GM12892 (cell line): ENCODE measurements at regions not wholly inside any gene's neighbourhood (a gene's known extent, or its start where the extent isn't known, plus 50 kb on each side); places are given as distances from the start of the nearest gene placed in this dataset.

Source experiments
- DNase-seq: peaks from one replicate; pipeline ENCODE4 v3.0.0; 2011; ENCODE audit not compliant: insufficient read length
- FAIRE-seq: peaks from 2 replicates; lab custom pipeline; 2011; peaks lifted over from hg19 to GRCh38; lab: Jason Lieb, UNC
- POLR2A ChIP-seq: IDR thresholded peaks from 2 replicates; pipeline ENCODE4 v1.6.1; 2011; ENCODE audit warnings: low read depth, low read length, control low read depth
- POLR2AphosphoS5 ChIP-seq: IDR thresholded peaks from 2 replicates; pipeline ENCODE4 v1.6.1; 2011; ENCODE audit warnings: low read depth, low read length, control low read depth
- TAF1 ChIP-seq: IDR thresholded peaks from 2 replicates; pipeline ENCODE4 v1.6.1; 2011; ENCODE audit warnings: low read depth, mild to moderate bottlenecking, control low read depth, low read length, borderline replicate concordance

DNA sequence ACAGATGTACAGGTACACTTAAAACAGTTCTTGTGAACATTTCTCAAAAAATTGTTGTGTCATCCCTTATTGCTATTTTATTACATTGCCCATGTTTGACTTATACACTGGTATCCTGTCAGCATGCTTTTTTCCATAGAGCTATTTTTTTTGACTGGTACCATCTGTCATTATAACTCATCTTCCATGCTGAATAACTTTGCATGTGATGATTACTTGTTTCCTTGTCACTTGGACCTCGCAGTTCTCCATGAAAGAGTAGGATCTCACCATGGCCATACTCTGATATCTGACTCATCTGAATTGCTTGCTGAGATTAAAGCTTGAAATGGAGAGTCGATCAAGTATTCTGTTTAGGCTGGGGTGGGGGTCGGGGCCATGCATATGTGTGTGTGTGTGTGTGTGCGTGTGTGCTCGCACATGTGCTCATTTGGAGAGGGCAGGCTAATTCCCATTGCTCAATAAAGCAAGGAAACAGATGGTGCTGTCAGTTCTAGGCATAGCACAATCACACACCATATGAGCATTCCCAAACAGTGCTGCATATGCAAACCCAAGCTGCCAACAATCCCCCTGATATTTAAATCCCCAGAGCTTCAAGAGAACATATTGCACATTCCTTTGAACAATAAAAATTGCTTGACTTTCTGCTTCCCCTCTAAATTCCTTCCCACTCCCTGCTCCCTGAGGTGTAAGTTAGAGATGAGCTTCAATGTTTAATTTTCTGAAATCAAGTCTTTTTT, 62.9 kb downstream of the NHLRC3 start:
- FAIRE-seq (no peak), DNase-seq (no peak)
- no peak for TF ChIP-seq POLR2A
- no peak for TF ChIP-seq POLR2AphosphoS5
- TF ChIP-seq TAF1 = no peak

DNA sequence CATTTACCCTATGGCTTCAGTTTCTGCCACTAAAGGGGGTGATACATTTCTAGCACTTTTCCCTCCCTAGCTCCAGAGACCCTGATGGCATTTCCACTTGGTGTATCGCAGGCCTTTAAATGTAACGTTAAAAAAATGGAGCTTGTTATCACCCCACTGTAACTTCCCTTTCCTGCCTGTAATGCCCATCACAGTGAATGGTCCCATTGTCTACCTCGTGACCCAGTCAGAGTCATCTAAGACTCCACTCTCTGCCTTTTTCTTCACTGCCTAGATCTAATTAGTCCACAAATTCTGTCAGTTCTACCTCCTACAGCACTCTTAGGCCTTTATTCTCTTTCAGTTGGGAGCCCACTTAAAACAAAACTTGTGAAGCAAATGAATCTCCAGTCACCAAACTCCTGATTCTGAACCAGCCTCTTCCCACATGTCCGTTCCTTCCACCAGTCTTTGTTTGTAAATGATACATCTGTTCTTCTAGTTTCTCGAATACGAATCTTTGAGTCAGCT, 64.8 kb downstream of the NHLRC3 start:
- no peak for TF ChIP-seq POLR2AphosphoS5
- TF ChIP-seq TAF1 = no peak
- no peak for TF ChIP-seq POLR2A
- FAIRE-seq (no peak), DNase-seq (no peak)

DNA sequence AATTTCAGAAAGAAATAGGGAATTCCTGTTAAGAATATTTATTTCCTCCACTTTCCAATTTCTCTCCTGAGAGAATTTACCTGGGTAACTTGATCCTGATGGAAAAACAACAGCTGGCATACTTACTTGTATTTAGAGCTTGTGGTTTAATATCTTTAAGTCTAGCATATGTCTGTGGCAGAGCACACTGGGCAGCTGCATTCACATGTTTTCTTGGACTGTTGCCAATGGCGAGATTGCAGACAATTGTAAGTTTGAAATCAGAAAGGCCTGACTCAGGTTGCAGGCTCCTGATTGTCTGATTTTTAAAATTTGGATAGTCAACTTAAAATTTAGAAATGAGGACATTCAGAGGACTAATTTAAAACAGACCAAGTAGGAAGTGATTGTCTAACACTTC, 66.9 kb downstream of the NHLRC3 start:
- TF ChIP-seq POLR2A (no peak), POLR2AphosphoS5 (no peak), TAF1 (no peak)
- no peak for DNase-seq
- no peak for FAIRE-seq

DNA sequence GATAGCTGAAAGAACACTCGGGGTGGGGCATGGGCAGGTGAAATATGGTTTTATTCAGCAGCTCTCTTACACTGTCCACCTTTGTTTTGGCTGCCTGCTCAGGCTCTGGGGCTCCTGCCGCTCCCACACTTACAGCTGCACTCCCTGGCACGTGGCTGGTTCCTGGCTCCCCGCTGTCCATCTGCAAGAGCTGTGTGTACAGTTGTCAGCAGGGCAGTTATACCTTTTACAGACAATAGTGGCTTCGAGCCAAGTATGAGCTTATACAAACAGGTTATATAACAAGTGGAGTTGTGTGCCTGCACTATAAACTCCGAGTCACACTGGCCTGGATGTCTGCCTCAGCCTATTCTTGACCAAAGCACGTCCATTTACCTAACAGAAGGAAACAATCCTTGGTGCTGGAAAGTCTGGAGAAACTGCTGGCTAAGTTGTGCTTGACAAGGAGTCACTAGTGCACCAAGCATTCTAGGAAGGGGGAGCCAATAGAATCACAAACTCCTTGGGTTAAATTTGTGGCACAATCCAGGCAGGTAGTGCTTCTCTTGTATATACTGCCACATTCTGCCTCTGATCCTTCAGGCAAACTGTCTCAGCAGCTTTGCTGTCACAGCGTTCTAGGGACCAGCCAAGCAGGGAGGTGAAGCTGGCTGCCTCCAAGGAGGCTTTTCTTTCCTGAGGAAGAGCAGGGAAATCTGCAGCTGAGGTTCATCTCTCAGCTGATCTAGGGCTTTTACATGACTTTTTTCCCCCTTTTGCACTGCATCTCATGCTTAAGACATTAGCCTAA, 68.2 kb downstream of the NHLRC3 start:
- FAIRE-seq (peak; percentile 9), DNase-seq (no peak)
- TF ChIP-seq POLR2A (no peak), TAF1 (no peak), POLR2AphosphoS5 (no peak)

DNA sequence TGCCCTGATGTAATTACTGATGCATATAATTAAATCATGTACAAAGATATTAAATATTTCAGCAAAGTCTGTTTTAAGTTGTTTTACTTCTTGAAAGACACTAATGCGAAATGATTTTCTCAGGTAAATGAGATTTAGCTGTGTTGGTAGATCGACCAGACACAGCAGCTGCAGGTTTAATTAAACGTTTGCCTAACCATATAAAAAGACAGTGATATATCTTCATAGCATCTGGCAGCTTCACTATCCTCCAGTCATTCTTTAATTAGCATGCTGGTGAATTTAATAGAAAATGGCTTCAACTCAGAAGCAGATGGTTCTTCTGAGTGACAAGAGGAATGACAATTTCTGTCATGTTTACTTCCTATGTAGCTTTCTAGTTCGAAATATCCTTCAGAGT, 69.3 kb downstream of the NHLRC3 start:
- no peak for DNase-seq
- TF ChIP-seq POLR2A = no peak
- TF ChIP-seq TAF1 = no peak
- FAIRE-seq = no peak

DNA sequence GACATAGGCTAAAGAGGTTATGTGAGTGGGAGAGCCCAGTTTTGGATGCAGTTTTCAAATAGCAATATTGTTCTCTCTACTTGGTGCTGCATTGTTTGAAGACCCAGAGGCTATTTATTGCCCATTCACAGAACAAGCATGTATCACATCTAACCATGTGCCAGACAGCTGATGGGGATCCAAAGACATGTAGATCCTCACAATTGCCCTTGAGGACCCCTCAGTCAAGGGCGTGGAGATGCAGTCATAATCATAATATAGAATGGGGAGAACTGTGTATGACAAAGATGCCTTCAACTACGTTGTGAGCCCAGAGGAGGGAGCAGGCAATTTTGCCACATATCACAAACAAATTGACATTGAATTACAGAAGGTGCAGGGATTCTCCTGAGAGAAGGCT, 70.5 kb downstream of the NHLRC3 start:
- TF ChIP-seq POLR2A (no peak), POLR2AphosphoS5 (no peak), TAF1 (no peak)
- DNase-seq = no peak
- no peak for FAIRE-seq

DNA sequence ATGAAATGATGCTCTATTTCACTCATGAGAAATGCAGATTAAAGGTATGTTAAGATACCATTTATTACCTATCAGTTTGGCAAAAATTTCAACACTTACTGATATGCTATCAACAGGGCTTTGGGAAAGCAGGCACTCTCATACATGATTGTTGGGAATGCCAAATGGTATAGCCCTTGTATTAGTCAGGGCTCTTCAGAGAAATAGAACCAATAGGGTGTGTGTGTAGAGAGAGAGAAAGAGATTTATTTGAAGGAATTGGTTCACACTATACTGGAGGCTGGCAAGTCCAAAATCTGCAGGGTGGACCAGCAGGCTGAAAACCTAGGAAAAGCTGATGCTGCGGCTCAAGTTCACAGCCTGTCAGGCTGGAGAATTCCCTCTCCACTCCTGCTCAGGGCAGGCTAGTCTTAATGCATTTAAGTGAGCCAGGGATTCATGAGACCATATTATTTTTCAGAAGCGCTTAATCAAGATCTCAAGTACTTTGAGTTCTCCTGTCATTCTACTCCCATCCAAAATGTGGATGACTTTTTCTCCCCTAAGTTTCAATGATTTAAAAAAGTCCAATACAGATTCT, 72.4 kb downstream of the NHLRC3 start:
- TF ChIP-seq POLR2A (no peak), POLR2AphosphoS5 (no peak), TAF1 (no peak)
- DNase-seq = no peak

DNA sequence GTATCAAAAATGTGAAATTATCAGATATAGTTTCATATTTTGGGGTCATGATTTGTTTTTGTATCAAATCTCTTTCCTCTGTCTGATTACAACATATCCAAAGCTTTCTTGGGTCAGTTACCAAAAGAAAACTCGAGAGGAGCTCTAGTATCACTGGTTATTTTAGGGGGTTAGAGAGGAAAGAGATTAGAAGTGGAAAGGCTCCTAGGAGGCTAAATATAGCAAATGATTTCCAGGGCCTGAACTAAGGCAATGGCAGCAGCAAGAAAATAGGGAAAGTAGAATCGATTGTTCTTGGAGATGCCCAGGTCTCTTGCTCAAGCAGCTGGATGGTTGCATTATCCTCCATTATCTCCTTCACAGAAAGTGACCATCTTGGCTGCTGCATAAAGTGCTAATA, 72.9 kb downstream of the NHLRC3 start:
- TF ChIP-seq TAF1 (no peak), POLR2A (no peak), POLR2AphosphoS5 (no peak)

More for the DNA sequence above, 72.4 kb downstream of the NHLRC3 start:
- FAIRE-seq = no peak

DNA sequence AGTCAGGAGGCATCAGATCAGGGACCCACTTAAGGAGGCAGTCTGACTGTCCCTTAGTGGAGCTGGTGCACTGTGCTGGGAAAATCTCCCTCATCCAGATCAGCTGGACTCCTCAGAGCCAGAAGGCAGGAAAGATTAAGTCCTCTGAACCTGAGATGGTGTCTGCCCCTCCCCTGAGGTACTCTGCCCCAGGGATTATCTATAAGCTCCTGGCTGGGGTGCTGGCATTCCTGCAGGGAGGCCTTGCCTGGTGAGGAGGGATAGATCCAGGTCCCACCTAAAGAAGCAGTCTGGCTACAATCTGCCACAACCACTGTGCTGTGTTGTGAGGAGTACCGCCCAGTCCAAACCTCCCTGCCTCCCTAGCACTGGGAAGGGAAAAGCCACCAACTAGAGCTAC, 81.2 kb downstream of the NHLRC3 start:
- DNase-seq (no peak), FAIRE-seq (no peak)
- TF ChIP-seq POLR2AphosphoS5 = no peak
- no peak for TF ChIP-seq POLR2A
- TF ChIP-seq TAF1 = no peak

More for the DNA sequence above, 72.9 kb downstream of the NHLRC3 start:
- DNase-seq (no peak), FAIRE-seq (no peak)

DNA sequence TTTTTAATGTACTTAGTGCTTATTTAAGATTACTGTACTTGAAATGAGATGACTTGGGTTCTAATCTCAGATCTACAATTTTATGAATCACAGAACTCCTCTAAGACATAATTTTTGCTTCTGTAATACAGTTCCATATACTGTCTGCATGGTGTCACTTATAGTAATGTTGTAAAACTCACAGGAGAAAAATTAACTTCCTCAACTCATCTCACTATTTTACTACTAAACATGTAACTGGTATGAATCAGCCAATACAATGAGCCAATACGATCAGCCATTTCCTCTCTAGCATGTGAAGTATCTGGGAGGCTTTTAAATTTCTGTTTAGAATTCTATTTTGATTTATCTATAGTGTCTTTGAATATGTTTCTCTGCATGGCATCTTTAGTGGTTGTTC, 85.3 kb downstream of the NHLRC3 start:
- TF ChIP-seq POLR2A (no peak), POLR2AphosphoS5 (no peak), TAF1 (no peak)
- FAIRE-seq (no peak), DNase-seq (no peak)

DNA sequence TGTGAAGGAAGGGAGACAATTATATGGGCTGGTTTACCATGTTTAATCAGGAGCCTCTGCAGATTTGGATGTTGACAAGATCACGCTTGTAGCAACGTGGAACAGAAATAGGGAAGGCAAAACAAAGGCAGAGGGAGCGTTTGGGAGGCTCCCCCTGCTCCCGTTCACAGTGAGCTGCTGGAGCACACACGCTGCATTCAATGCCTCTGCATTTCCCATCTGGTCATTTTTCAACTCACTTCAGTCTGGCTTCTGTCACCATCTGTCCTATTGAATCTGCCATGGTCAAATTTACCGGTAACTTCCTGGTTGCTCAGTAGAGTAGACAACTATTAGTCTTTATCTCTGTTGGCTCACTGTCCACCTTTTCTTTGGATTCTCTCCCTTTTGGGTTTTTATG, 91.0 kb downstream of the NHLRC3 start:
- FAIRE-seq (no peak), DNase-seq (no peak)
- TF ChIP-seq TAF1 (no peak), POLR2A (no peak), POLR2AphosphoS5 (no peak)
